Endothelial cell of umbilical vein (primary cell): ENCODE measurements at regions not wholly inside any gene's neighbourhood (a gene's known extent, or its start where the extent isn't known, plus 50 kb on each side); places are given as distances from the start of the nearest gene placed in this dataset.

Source experiments
- BruUV-seq: library from RNA; stranded (reverse); fragments of 400-500 nt; replicated peaks from 2 replicates; lab custom pipeline; 2021; lab: Mats Ljungman, UMichigan
- CTCF ChIA-PET: fragments of 300-600, 350-600 bp; sonication (Branson Sonifier 250); formaldehyde crosslinking; loops from one replicate; lab custom pipeline; 2021; ENCODE audit warnings: antibody characterized with exemption, inconsistent platforms; lab: Charles Lee
- POLR2A ChIA-PET: fragments of 300-600, 350-600 bp; sonication (Branson Sonifier 250); formaldehyde crosslinking; loops from one replicate; lab custom pipeline; 2021; ENCODE audit warnings: antibody characterized with exemption, inconsistent platforms; lab: Charles Lee
- DNase-seq: peaks from one replicate; pipeline ENCODE4 v3.0.0-alpha.2; 2011; ENCODE audit warnings: low read depth, low spot score
- FAIRE-seq: peaks from 2 replicates; lab custom pipeline; 2011; peaks lifted over from hg19 to GRCh38; lab: Jason Lieb, UNC
- H2AFZ ChIP-seq: 2 replicates; pipeline ENCODE4 v1.6.0; 2012; ENCODE audit warnings: low read depth, low read length, control low read depth, inconsistent platforms
- H3K27ac ChIP-seq: 2 replicates; pipeline ENCODE4 v1.5.1; 2011; ENCODE audit warnings: low read depth, mild to moderate bottlenecking, control low read depth, low read length, moderate library complexity; ENCODE audit not compliant: insufficient read depth
- H3K27me3 ChIP-seq, 2 experiments: 2 replicates each; pipeline versions ENCODE4 v1.6.0 to v1.6.1; 2011; ENCODE audit warnings: low read length in 2 of 2, mixed read lengths in 1 of 2; ENCODE audit not compliant: control insufficient read depth in 2 of 2, insufficient read depth in 2 of 2
- H3K36me3 ChIP-seq, 2 experiments: 2 replicates in 1 of 2; 3 replicates in 1 of 2; pipeline ENCODE4 v1.5.1; 2011; ENCODE audit warnings: low read length in 2 of 2, mild to moderate bottlenecking in 1 of 2, moderate library complexity in 1 of 2; ENCODE audit not compliant: control insufficient read depth in 2 of 2, insufficient read depth in 2 of 2; ENCODE audit errors: extremely low read depth in 1 of 2
- H3K4me1 ChIP-seq: 3 replicates; pipeline ENCODE4 v1.5.1; 2011; ENCODE audit warnings: mild to moderate bottlenecking, low read length; ENCODE audit not compliant: control insufficient read depth, insufficient read depth; ENCODE audit errors: extremely low read depth
- H3K4me2 ChIP-seq: 2 replicates; pipeline ENCODE4 v1.6.1; 2011; ENCODE audit warnings: low read length, control low read depth, mixed read lengths; ENCODE audit not compliant: insufficient read depth
- H3K4me3 ChIP-seq, 3 experiments: fragments of 200-600 bp in 1 of 3; sonication (generic), shearing (Covaris generic) in 1 of 3; replicated peaks in 1 of 3; 2 replicates each; pipeline ENCODE4 v1.5.1; 2011 to 2016; ENCODE audit warnings: control low read depth in 3 of 3, low read length in 3 of 3, mild to moderate bottlenecking in 2 of 3, inconsistent platforms in 1 of 3, low read depth in 1 of 3, moderate library complexity in 1 of 3; ENCODE audit not compliant: insufficient read depth in 1 of 3
- H3K79me2 ChIP-seq: 2 replicates; pipeline ENCODE4 v1.6.0; 2012; ENCODE audit warnings: low read length, inconsistent platforms; ENCODE audit not compliant: control insufficient read depth, insufficient read depth
- H3K9ac ChIP-seq: replicated peaks from 2 replicates; pipeline ENCODE3; 2011; ENCODE audit warnings: low read length, control low read depth; ENCODE audit not compliant: insufficient read depth; ENCODE audit errors: extremely low read depth
- H3K9me1 ChIP-seq: replicated peaks from 3 replicates; pipeline ENCODE4 v1.6.0; 2011; ENCODE audit warnings: mild to moderate bottlenecking, low read length; ENCODE audit not compliant: control insufficient read depth, insufficient read depth; ENCODE audit errors: extremely low read depth
- H3K9me3 ChIP-seq: replicated peaks from 2 replicates; pipeline ENCODE4 v1.5.1; 2012; ENCODE audit warnings: low read length, inconsistent platforms; ENCODE audit not compliant: control insufficient read depth, insufficient read depth
- H4K20me1 ChIP-seq: replicated peaks from 2 replicates; pipeline ENCODE3; 2011; ENCODE audit warnings: mild to moderate bottlenecking, low read length; ENCODE audit not compliant: control insufficient read depth, insufficient read depth; ENCODE audit errors: extremely low read depth
- EZH2 ChIP-seq: IDR thresholded peaks from 2 replicates; pipeline ENCODE4 v1.6.1; 2012; ENCODE audit warnings: borderline replicate concordance, low read depth, mild to moderate bottlenecking, moderate library complexity, low read length, inconsistent platforms; ENCODE audit not compliant: severe bottlenecking
- FOS ChIP-seq: IDR thresholded peaks from 2 replicates; pipeline ENCODE4 v1.6.1; 2011; ENCODE audit warnings: mild to moderate bottlenecking, low read length, moderate library complexity, borderline replicate concordance; ENCODE audit not compliant: insufficient read depth
- GATA2 ChIP-seq: IDR thresholded peaks from 2 replicates; pipeline ENCODE4 v1.7.0; 2011; ENCODE audit warnings: low read depth, mild to moderate bottlenecking, moderate library complexity, mixed read lengths, low read length; ENCODE audit not compliant: insufficient read length, insufficient read depth
- JUN ChIP-seq: IDR thresholded peaks from 2 replicates; pipeline ENCODE4 v1.6.1; 2011; ENCODE audit warnings: borderline replicate concordance, low read depth; ENCODE audit not compliant: insufficient read length, insufficient read depth
- MYC ChIP-seq: IDR thresholded peaks from one replicate; pipeline ENCODE4 v1.6.1; 2011; ENCODE audit warnings: mild to moderate bottlenecking, low read depth, low read length
- POLR2A ChIP-seq: IDR thresholded peaks from 2 replicates; pipeline ENCODE4 v1.6.1; 2012; ENCODE audit warnings: low read depth, mild to moderate bottlenecking, control low read depth, low read length
- POLR2AphosphoS5 ChIP-seq: IDR thresholded peaks from 2 replicates; pipeline ENCODE4 v1.6.1; 2012; ENCODE audit warnings: low read depth, mild to moderate bottlenecking, control low read depth, low read length, moderate library complexity; ENCODE audit not compliant: insufficient read depth
- dilution Hi-C: fragments of 300-500 bp; cut with MboI; formaldehyde crosslinking; loops from one replicate; pipeline ENCODE4 v1.15.0; 2019; ENCODE audit warnings: low sequenced_read_pairs; ENCODE audit not compliant: extremely low pct_ligation_motif_present
- intact Hi-C: fragments of 100-400 bp; cut with micrococcal nuclease; formaldehyde crosslinking; loops from one replicate; pipeline ENCODE4 v1.10.0; 2022
- TF ChIP-seq, protein P1 (sequence below): IDR thresholded peaks from 2 replicates; pipeline ENCODE4 v1.6.1; 2011; ENCODE audit not compliant: insufficient read depth, insufficient read length
- TF ChIP-seq, protein P2 (sequence below), 2 donors: IDR thresholded peaks; 1 replicate in 1 of 2; 2 replicates in 1 of 2; pipeline ENCODE4 v1.5.1; 2011; ENCODE audit warnings: low read length in 2 of 2, mild to moderate bottlenecking in 2 of 2, moderate library complexity in 2 of 2, control low read depth in 1 of 2, inconsistent platforms in 1 of 2, low read depth in 1 of 2; ENCODE audit not compliant: insufficient read depth in 1 of 2; ENCODE audit errors: extremely low read depth in 1 of 2

DNA sequence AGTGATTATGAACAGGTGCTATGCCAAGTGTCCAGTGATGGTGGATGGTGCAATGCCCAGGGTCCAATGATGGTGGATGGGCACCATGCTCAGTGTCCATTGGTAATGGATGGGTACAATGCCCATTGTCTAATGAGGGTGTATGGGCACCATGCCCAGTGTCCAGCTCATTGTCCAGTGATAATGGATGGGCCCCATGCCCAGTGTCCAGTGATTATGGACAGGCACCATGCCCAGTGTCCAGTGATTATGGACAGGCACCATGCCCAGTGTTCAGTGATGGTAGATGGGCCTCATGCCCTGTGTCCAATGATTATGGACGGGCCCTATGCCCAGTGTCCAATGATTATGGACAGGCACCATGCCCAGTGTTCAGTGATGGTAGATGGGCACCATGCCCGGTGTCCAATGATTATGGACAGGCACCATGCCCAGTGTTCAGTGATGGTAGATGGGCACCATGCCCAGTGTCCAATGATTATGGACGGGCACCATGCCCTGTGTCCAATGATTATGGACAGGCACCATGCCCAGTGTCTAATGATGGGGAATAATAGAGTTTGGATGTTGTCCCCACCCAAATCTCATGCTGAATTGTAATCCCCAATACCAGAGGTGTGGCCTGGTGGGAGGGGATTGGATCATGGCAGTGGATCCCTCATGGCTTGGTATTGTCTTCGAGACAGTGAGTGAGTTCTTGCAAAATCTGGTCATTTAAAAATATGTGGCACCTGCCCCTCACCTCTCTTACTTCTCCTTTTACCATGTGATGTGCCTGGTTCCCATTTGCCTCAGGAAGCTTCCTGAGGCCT is 87.8 kb downstream of the ANKRD10 start:
- H3K4me1 ChIP-seq, result no peaks in the 10 kb centered on the region
- no peak overlapping the region for H3K4me2 ChIP-seq
- TF ChIP-seq GATA2, result no peak
- no peak for TF ChIP-seq EZH2
- no peak for TF ChIP-seq JUN
- TF ChIP-seq, protein P1, sequence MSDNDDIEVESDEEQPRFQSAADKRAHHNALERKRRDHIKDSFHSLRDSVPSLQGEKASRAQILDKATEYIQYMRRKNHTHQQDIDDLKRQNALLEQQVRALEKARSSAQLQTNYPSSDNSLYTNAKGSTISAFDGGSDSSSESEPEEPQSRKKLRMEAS, result no peak
- TF ChIP-seq MYC, result no peak
- TF ChIP-seq POLR2A, result no peak
- no peak for TF ChIP-seq POLR2AphosphoS5
- TF ChIP-seq, protein P2, sequence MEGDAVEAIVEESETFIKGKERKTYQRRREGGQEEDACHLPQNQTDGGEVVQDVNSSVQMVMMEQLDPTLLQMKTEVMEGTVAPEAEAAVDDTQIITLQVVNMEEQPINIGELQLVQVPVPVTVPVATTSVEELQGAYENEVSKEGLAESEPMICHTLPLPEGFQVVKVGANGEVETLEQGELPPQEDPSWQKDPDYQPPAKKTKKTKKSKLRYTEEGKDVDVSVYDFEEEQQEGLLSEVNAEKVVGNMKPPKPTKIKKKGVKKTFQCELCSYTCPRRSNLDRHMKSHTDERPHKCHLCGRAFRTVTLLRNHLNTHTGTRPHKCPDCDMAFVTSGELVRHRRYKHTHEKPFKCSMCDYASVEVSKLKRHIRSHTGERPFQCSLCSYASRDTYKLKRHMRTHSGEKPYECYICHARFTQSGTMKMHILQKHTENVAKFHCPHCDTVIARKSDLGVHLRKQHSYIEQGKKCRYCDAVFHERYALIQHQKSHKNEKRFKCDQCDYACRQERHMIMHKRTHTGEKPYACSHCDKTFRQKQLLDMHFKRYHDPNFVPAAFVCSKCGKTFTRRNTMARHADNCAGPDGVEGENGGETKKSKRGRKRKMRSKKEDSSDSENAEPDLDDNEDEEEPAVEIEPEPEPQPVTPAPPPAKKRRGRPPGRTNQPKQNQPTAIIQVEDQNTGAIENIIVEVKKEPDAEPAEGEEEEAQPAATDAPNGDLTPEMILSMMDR (IDR thresholded peaks at IDR 0.05; ENCODE audit: extremely low read depth in 1 of 2, insufficient read depth in 1 of 2, low read depth in 1 of 2, low read length in 2 of 2), result no peak
- no peak for TF ChIP-seq FOS
- dilution Hi-C loops, result no loop called here
- H3K9me3 ChIP-seq, result no peaks in the 10 kb centered on the region
- no peaks in the 10 kb centered on the region for H3K36me3 ChIP-seq
- no peaks in the 10 kb centered on the region for H4K20me1 ChIP-seq
- CTCF ChIA-PET, result interaction anchor here (1.1 kb wide), 1 partner anchor 146 kb away, joined by 3 read pairs; no protein-coding TSS in a partner anchor
- H3K4me3 ChIP-seq, result no peak overlapping the region
- H3K9me1 ChIP-seq, result no peaks in the 10 kb centered on the region
- intact Hi-C loops, result no loop called here
- H3K79me2 ChIP-seq, result no peaks in the 10 kb centered on the region
- H2AFZ ChIP-seq, result no peak overlapping the region
- no peaks in the 10 kb centered on the region for H3K27me3 ChIP-seq
- H3K9ac ChIP-seq, result no peak overlapping the region
- DNase-seq (no peak), FAIRE-seq (no peak)
- no peak overlapping the region for H3K27ac ChIP-seq
- BruUV-seq, result no TSS peak
- POLR2A ChIA-PET, result no interaction called here
